ENCODE measurements at regions not wholly inside any gene's neighbourhood (a gene's known extent, or its start where the extent isn't known, plus 50 kb on each side); places are given as distances from the start of the nearest gene placed in this dataset.

DNA sequence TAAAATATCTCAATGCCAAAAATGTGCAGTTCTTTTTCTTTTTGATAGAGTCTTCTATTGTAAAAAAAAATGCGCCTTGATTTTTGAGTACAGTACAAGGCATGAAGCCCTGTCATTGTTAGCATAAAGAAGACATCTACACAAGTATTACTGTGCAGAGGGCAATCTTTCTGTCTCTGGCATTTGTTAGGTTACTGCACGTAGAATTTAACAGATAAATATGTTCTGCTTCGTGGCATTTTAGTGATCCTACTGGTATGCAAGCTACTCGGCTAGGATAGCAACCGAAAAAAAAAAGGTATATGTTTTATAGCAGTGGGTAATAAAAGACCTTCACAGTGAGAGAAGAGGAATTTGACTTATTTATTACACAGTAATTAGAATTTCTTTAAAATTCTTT is 492.9 kb upstream of the ADGRL2 start:
- Mint-ChIP-seq H3K4me1 (ENCODE audit: unreplicated experiment) (peaks cover 17% of the 10 kb centered on the region), H3K36me3 (ENCODE audit: unreplicated experiment) (peaks cover 3% of the 10 kb centered on the region), H3K4me3 (ENCODE audit: unreplicated experiment) (no peak overlapping the region), H3K27ac (ENCODE audit: unreplicated experiment) (no peak overlapping the region), H3K9me3 (ENCODE audit: unreplicated experiment) (no peaks in the 10 kb centered on the region), H3K27me3 (ENCODE audit: unreplicated experiment) (no peaks in the 10 kb centered on the region)
- DNase-seq (ENCODE audit: extremely low spot score, unreplicated experiment): no peak
- no peak for TF ChIP-seq CTCF (IDR thresholded peaks at IDR 0.05)

DNA sequence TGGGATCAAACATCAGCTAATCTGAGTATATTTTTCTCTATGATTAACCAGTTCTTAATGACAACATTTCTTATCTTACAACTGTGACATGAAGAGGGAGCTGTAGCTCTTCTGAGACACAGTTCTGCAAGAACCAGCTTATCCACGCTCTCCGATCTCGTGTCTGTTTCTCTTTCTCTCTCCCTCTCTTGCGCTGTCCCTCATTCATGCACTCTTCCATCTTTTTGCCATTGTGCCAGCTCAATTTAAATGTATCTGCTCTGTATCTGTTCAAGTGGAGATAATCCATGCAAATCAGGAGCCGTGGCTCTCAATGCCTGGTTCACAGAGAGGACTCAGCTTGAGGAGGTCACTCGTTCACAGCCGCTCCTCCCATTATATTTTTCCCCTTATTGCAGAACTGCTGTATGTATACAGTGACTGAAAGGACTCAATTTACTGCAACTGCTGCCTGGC is 494.7 kb upstream of the ADGRL2 start:
- Mint-ChIP-seq H3K36me3 (ENCODE audit: unreplicated experiment) (no peaks in the 10 kb centered on the region), H3K27me3 (ENCODE audit: unreplicated experiment) (no peaks in the 10 kb centered on the region), H3K4me1 (ENCODE audit: unreplicated experiment) (peaks cover 17% of the 10 kb centered on the region), H3K27ac (ENCODE audit: unreplicated experiment) (no peak overlapping the region), H3K4me3 (ENCODE audit: unreplicated experiment) (no peak overlapping the region), H3K9me3 (ENCODE audit: unreplicated experiment) (no peaks in the 10 kb centered on the region)
- no peak for DNase-seq (ENCODE audit: extremely low spot score, unreplicated experiment)
- peak; percentile 69 for TF ChIP-seq CTCF (IDR thresholded peaks at IDR 0.05)

- no peak for TF ChIP-seq CTCF (IDR thresholded peaks at IDR 0.05)
- no peak for DNase-seq (ENCODE audit: extremely low spot score, unreplicated experiment)
- H3K36me3 Mint-ChIP-seq (ENCODE audit: unreplicated experiment): no peaks in the 10 kb centered on the region
- no peak overlapping the region for H3K27ac Mint-ChIP-seq (ENCODE audit: unreplicated experiment)
- H3K9me3 Mint-ChIP-seq (ENCODE audit: unreplicated experiment): no peaks in the 10 kb centered on the region
- no peaks in the 10 kb centered on the region for H3K27me3 Mint-ChIP-seq (ENCODE audit: unreplicated experiment)
- H3K4me1 Mint-ChIP-seq (ENCODE audit: unreplicated experiment): peaks cover 17% of the 10 kb centered on the region
- H3K4me3 Mint-ChIP-seq (ENCODE audit: unreplicated experiment): no peak overlapping the region
Observed at GRCh38 chr1:81304187-81304586, 496.5 kb upstream of the ADGRL2 start.

DNA sequence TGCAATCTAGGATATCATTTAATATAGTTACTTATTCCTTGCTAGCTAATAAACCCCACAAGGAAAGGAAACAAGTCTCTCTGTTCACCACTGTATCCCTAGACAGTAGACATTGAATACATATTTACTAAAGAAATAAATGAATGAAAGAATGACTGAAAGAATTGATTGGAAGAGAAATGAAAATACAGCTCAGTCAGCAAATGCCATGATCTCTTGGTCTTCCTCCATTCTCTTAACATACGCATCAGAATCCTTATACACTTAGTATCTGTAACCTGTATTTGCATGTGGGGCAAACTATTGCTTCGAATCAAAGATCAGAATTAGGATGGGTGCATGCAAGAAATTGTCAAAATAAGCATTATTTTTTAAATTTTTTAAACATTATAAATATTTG is 500.8 kb upstream of the ADGRL2 start:
- Mint-ChIP-seq H3K9me3 (ENCODE audit: unreplicated experiment) (no peaks in the 10 kb centered on the region), H3K36me3 (ENCODE audit: unreplicated experiment) (no peaks in the 10 kb centered on the region), H3K27ac (ENCODE audit: unreplicated experiment) (no peak overlapping the region), H3K4me1 (ENCODE audit: unreplicated experiment) (peaks cover 22% of the 10 kb centered on the region), H3K4me3 (ENCODE audit: unreplicated experiment) (no peak overlapping the region), H3K27me3 (ENCODE audit: unreplicated experiment) (no peaks in the 10 kb centered on the region)
- DNase-seq (ENCODE audit: extremely low spot score, unreplicated experiment): no peak
- no peak for TF ChIP-seq CTCF (IDR thresholded peaks at IDR 0.05)

DNA sequence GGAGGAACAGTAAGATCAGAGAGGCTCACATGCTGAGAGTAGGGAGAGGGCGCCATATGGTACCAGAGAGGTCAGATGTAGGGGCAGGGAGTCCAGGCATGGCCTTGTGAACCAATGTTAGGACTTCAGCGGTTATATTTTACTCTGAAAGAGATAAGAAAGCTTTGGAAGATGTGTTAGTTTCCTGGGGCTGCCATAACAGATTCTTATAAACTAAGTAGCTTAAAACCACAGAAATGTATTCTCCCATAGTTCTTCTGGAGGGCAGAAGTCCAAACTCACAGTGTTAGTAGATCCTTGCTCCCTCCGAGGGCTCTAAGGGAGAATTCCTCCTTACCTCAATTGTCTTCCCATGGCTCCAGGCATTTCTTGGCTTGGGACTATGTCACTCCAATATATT is 502.5 kb upstream of the ADGRL2 start:
- no peak for DNase-seq (ENCODE audit: extremely low spot score, unreplicated experiment)
- no peaks in the 10 kb centered on the region for H3K36me3 Mint-ChIP-seq (ENCODE audit: unreplicated experiment)
- H3K9me3 Mint-ChIP-seq (ENCODE audit: unreplicated experiment): no peaks in the 10 kb centered on the region
- no peak overlapping the region for H3K4me3 Mint-ChIP-seq (ENCODE audit: unreplicated experiment)
- TF ChIP-seq CTCF (IDR thresholded peaks at IDR 0.05): no peak
- no peak overlapping the region for H3K27ac Mint-ChIP-seq (ENCODE audit: unreplicated experiment)
- H3K4me1 Mint-ChIP-seq (ENCODE audit: unreplicated experiment): peaks cover 7% of the 10 kb centered on the region
- no peaks in the 10 kb centered on the region for H3K27me3 Mint-ChIP-seq (ENCODE audit: unreplicated experiment)
